Mucosa of rectum (tissue), 2 donors: ENCODE measurements at regions not wholly inside any gene's neighbourhood (a gene's known extent, or its start where the extent isn't known, plus 50 kb on each side); places are given as distances from the start of the nearest gene placed in this dataset.
"Not testable (repeated sequence)": the region's sequence is repeated elsewhere in the genome, so short reads cannot be mapped to it uniquely, and the experiment has no call there.

Source experiments
- H3K27ac ChIP-seq, 2 donors: one replicate each; pipeline ENCODE4 v1.7.0; 2013; ENCODE audit warnings: inconsistent platforms in 2 of 2, low read depth in 2 of 2, low read length in 2 of 2
- H3K27me3 ChIP-seq, 2 donors: one replicate each; pipeline ENCODE4 v1.7.0; 2013; ENCODE audit warnings: low read length in 2 of 2; ENCODE audit not compliant: control insufficient read depth in 2 of 2, insufficient read depth in 2 of 2
- H3K36me3 ChIP-seq, 2 donors: one replicate each; pipeline ENCODE4 v1.7.0; 2013; ENCODE audit warnings: low read length in 2 of 2; ENCODE audit not compliant: control insufficient read depth in 2 of 2, insufficient read depth in 2 of 2
- H3K4me1 ChIP-seq, 2 donors: one replicate each; pipeline ENCODE4 v1.7.0; 2013; ENCODE audit warnings: low read length in 2 of 2, mild to moderate bottlenecking in 1 of 2; ENCODE audit not compliant: control insufficient read depth in 2 of 2, insufficient read depth in 2 of 2
- H3K4me3 ChIP-seq, 2 donors: one replicate each; pipeline ENCODE4 v1.7.0; 2013; ENCODE audit warnings: low read length in 2 of 2
- H3K9ac ChIP-seq, 2 donors: one replicate each; pipeline ENCODE4 v1.7.0; 2013; ENCODE audit warnings: low read length in 2 of 2, low read depth in 1 of 2, mild to moderate bottlenecking in 1 of 2
- H3K9me3 ChIP-seq, 2 donors: one replicate each; pipeline ENCODE4 v1.7.0; 2013; ENCODE audit warnings: low read length in 2 of 2; ENCODE audit not compliant: control insufficient read depth in 2 of 2
- donor health status: healthy.
- donor health status: Normal muscosa, but diverticular disease.

GRCh38 chr7:79775911-79776310 is 322.4 kb upstream of the MAGI2 start:
- Histone ChIP-seq H3K4me3 (no peak overlapping the region), H3K27me3 (no peaks in the 10 kb centered on the region), H3K36me3 (no peaks in the 10 kb centered on the region), H3K9me3 (no peaks in the 10 kb centered on the region), H3K4me1 (no peaks in the 10 kb centered on the region), H3K27ac (no peak overlapping the region), H3K9ac (no peak overlapping the region)

- H3K27ac ChIP-seq: no peak overlapping the region
- no peaks in the 10 kb centered on the region for H3K27me3 ChIP-seq
- no peaks in the 10 kb centered on the region for H3K4me1 ChIP-seq
- no peak overlapping the region for H3K4me3 ChIP-seq
- H3K9me3 ChIP-seq: no peaks in the 10 kb centered on the region
- no peak overlapping the region for H3K9ac ChIP-seq
- no peaks in the 10 kb centered on the region for H3K36me3 ChIP-seq
Measured at GRCh38 chr7:79774150-79774549, 320.7 kb upstream of the MAGI2 start.

GRCh38 chr7:79770970-79771369 is 317.5 kb upstream of the MAGI2 start:
- no peak overlapping the region for H3K9ac ChIP-seq
- H3K9me3 ChIP-seq: no peaks in the 10 kb centered on the region
- no peaks in the 10 kb centered on the region for H3K27me3 ChIP-seq
- no peaks in the 10 kb centered on the region for H3K4me1 ChIP-seq
- no peaks in the 10 kb centered on the region for H3K36me3 ChIP-seq
- H3K27ac ChIP-seq: no peak overlapping the region
- no peak overlapping the region for H3K4me3 ChIP-seq

- no peaks in the 10 kb centered on the region for H3K27me3 ChIP-seq
- H3K27ac ChIP-seq: no peak overlapping the region
- H3K4me3 ChIP-seq: no peak overlapping the region
- H3K4me1 ChIP-seq: no peaks in the 10 kb centered on the region
- H3K9me3 ChIP-seq: no peaks in the 10 kb centered on the region
- H3K9ac ChIP-seq: no peak overlapping the region
- no peaks in the 10 kb centered on the region for H3K36me3 ChIP-seq
Measured at GRCh38 chr7:79770063-79770462, 316.6 kb upstream of the MAGI2 start.

- not testable (repeated sequence) for H3K4me3 ChIP-seq, H3K9ac ChIP-seq, H3K27ac ChIP-seq, H3K27me3 ChIP-seq, H3K9me3 ChIP-seq, H3K4me1 ChIP-seq, H3K36me3 ChIP-seq
Measured at GRCh38 chr7:79767876-79768560, 314.6 kb upstream of the MAGI2 start.

- not testable (repeated sequence) for H3K27me3 ChIP-seq, H3K4me1 ChIP-seq, H3K27ac ChIP-seq, H3K36me3 ChIP-seq, H3K9ac ChIP-seq, H3K9me3 ChIP-seq, H3K4me3 ChIP-seq
Measured at GRCh38 chr7:79767192-79767591, 313.7 kb upstream of the MAGI2 start.

GRCh38 chr7:79761876-79762429 is 308.5 kb upstream of the MAGI2 start:
- no peaks in the 10 kb centered on the region for H3K4me1 ChIP-seq
- no peak overlapping the region for H3K4me3 ChIP-seq
- no peak overlapping the region for H3K27ac ChIP-seq
- H3K9ac ChIP-seq: no peak overlapping the region
- H3K27me3 ChIP-seq: no peaks in the 10 kb centered on the region
- no peaks in the 10 kb centered on the region for H3K36me3 ChIP-seq
- H3K9me3 ChIP-seq: no peaks in the 10 kb centered on the region

- not testable (repeated sequence) for H3K27me3 ChIP-seq, H3K27ac ChIP-seq, H3K9me3 ChIP-seq, H3K9ac ChIP-seq, H3K4me3 ChIP-seq, H3K4me1 ChIP-seq, H3K36me3 ChIP-seq
Measured at GRCh38 chr7:79750941-79751340, 297.5 kb upstream of the MAGI2 start.

GRCh38 chr7:79749856-79750255 is 296.4 kb upstream of the MAGI2 start:
- Histone ChIP-seq H3K4me1 (no peaks in the 10 kb centered on the region), H3K27ac (no peak overlapping the region), H3K36me3 (no peaks in the 10 kb centered on the region), H3K27me3 (no peaks in the 10 kb centered on the region), H3K4me3 (no peak overlapping the region), H3K9ac (no peak overlapping the region), H3K9me3 (no peaks in the 10 kb centered on the region)

- Histone ChIP-seq H3K9me3 (no peaks in the 10 kb centered on the region), H3K4me1 (no peaks in the 10 kb centered on the region), H3K36me3 (no peaks in the 10 kb centered on the region), H3K4me3 (no peak overlapping the region), H3K9ac (no peak overlapping the region), H3K27ac (no peak overlapping the region), H3K27me3 (no peaks in the 10 kb centered on the region)
Measured at GRCh38 chr7:79741684-79742083, 288.2 kb upstream of the MAGI2 start.
